Activated B cell treated with CpG ODN at 0.5 μM for 24 hours (primary cell): ENCODE measurements at regions not wholly inside any gene's neighbourhood (a gene's known extent, or its start where the extent isn't known, plus 50 kb on each side); places are given as distances from the start of the nearest gene placed in this dataset.
A peak's percentile ranks its signal among the peaks of the same experiment; 100 is the strongest.

Experiments used
- ATAC-seq: fragments of 200-7000 bp; cut with Tn5 transposase; one replicate; pipeline ENCODE4 v1.10.0; 2021; ENCODE audit warnings: low read depth, mild to moderate bottlenecking, moderate library complexity
- CTCF ChIA-PET: fragments of 350-600 bp; sonication (Branson Sonifier 250); formaldehyde crosslinking; loops from one replicate; lab custom pipeline; 2021; ENCODE audit warnings: antibody characterized with exemption; lab: Charles Lee
- POLR2A ChIA-PET: fragments of 350-600 bp; sonication (Branson Sonifier 250); formaldehyde crosslinking; loops from one replicate; lab custom pipeline; 2021; ENCODE audit warnings: antibody characterized with exemption; lab: Charles Lee
- DNase-seq: peaks from one replicate; pipeline ENCODE4 v3.0.0; 2022
- H3K27ac Mint-ChIP-seq: one replicate; pipeline ENCODE4 v1.8.0; 2020; ENCODE audit warnings: mixed read lengths
- H3K27me3 Mint-ChIP-seq: one replicate; pipeline ENCODE4 v1.8.0; 2021; ENCODE audit warnings: mixed read lengths
- H3K36me3 Mint-ChIP-seq: one replicate; pipeline ENCODE4 v1.8.0; 2021; ENCODE audit warnings: low read depth, mixed read lengths
- H3K4me1 Mint-ChIP-seq: one replicate; pipeline ENCODE4 v1.8.0; 2021; ENCODE audit warnings: mixed read lengths
- H3K4me3 Mint-ChIP-seq: one replicate; pipeline ENCODE4 v1.8.0; 2020; ENCODE audit warnings: mild to moderate bottlenecking, mixed read lengths
- H3K9me3 Mint-ChIP-seq: one replicate; pipeline ENCODE4 v1.8.0; 2020; ENCODE audit warnings: mixed read lengths
- CTCF ChIP-seq: fragments of 200-600 bp; IDR thresholded peaks from one replicate; pipeline ENCODE4 v1.8.0; 2022; ENCODE audit warnings: antibody characterized with exemption, mild to moderate bottlenecking
- intact Hi-C: fragments of 100-400 bp; cut with micrococcal nuclease; formaldehyde crosslinking; loops from one replicate; pipeline ENCODE4 v1.15.1; 2024

DNA sequence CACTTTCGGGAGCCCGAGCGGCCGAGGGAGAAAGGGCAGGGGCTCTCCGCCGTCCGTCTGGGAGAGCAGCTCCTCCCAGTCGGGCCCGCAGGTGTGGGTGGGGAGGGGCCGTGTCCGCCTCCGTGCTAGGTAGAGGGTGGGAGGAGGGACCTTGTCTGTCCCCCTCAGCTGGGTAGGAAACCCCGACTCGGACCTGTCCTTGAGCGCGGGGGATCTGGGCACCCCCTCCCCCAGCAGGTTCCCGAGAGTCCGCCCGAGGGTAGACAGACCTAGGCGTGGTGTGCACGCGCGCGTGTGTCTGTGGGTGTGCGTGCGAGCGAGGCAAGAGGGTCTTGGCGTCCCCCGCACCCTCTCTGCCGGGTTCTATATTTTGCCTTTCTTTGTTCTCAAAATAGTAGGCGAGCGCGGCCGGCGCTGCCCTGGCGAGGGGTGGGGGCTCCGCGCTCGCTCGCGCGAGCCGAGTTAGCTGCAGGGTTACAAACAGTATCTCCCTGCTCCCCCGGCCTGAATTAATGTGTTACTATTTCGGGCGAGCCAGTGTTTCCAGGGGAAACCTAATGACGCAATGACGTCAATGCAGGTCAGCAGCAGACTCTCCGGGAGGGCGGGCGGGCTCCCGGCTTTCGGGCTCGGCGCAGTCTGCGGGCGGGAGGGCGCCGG is 73.9 kb upstream of the LEP start:
- Mint-ChIP-seq H3K4me3 (peak overlapping the region; percentile 80), H3K9me3 (no peaks in the 10 kb centered on the region), H3K4me1 (peaks cover 31% of the 10 kb centered on the region), H3K27me3 (peaks cover 57% of the 10 kb centered on the region), H3K36me3 (no peaks in the 10 kb centered on the region), H3K27ac (no peak overlapping the region)
- CTCF ChIA-PET: no interaction called here
- no peak for TF ChIP-seq CTCF
- peak; percentile 61 for ATAC-seq
- no peak for DNase-seq
- intact Hi-C loops: no loop called here
- POLR2A ChIA-PET: no interaction called here

GRCh38 chr7:128167791-128168666 is 73.0 kb upstream of the LEP start:
- H3K4me3 Mint-ChIP-seq: peak overlapping the region; percentile 41
- intact Hi-C loops: no loop called here
- no peak for DNase-seq
- H3K27ac Mint-ChIP-seq: no peak overlapping the region
- POLR2A ChIA-PET: no interaction called here
- H3K4me1 Mint-ChIP-seq: peaks cover 35% of the 10 kb centered on the region
- H3K36me3 Mint-ChIP-seq: no peaks in the 10 kb centered on the region
- no peaks in the 10 kb centered on the region for H3K9me3 Mint-ChIP-seq
- no peak for ATAC-seq
- CTCF ChIA-PET: interaction anchor here (1.1 kb wide), 1 partner anchor 11 kb away, joined by 3 read pairs; no protein-coding TSS in a partner anchor
- TF ChIP-seq CTCF: no peak
- peaks cover 50% of the 10 kb centered on the region for H3K27me3 Mint-ChIP-seq

- H3K36me3 Mint-ChIP-seq: no peaks in the 10 kb centered on the region
- H3K27ac Mint-ChIP-seq: no peak overlapping the region
- peaks cover 45% of the 10 kb centered on the region for H3K27me3 Mint-ChIP-seq
- ChIA-PET CTCF (interaction anchor here (1.1 kb wide), 1 partner anchor 10 kb away, joined by 3 read pairs; no protein-coding TSS in a partner anchor), POLR2A (no interaction called here)
- intact Hi-C loops: no loop called here
- H3K9me3 Mint-ChIP-seq: no peaks in the 10 kb centered on the region
- peak overlapping the region; percentile 41 for H3K4me3 Mint-ChIP-seq
- TF ChIP-seq CTCF: no peak
- ATAC-seq: no peak
- no peak for DNase-seq
- H3K4me1 Mint-ChIP-seq: peaks cover 37% of the 10 kb centered on the region
Observed at GRCh38 chr7:128168667-128169210, 72.3 kb upstream of the LEP start.

DNA sequence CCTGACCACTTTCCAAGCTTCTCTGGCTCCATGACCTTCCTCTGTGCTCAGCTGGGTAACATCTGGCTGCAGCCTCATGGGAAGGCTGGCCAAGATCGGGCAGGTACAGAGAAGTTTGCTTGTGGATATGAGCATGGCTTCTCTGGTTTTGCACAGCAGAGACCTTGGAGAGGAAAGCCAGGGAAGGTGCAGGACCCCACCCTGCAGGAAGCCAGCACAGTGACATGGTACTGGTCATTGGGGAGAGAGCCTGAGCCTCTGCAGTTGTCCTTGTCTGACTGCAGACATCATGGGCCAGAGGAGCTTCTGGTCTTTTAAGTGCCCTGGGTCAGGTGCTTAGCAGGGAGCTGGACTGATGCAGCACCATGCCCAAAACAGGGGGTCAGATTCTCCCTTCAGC is 70.6 kb upstream of the LEP start:
- no peaks in the 10 kb centered on the region for H3K9me3 Mint-ChIP-seq
- CTCF ChIA-PET: no interaction called here
- POLR2A ChIA-PET: no interaction called here
- ATAC-seq (no peak), DNase-seq (no peak)
- no peak overlapping the region for H3K27ac Mint-ChIP-seq
- peaks cover 34% of the 10 kb centered on the region for H3K27me3 Mint-ChIP-seq
- no peak for TF ChIP-seq CTCF
- H3K4me3 Mint-ChIP-seq: no peak overlapping the region
- peaks cover 43% of the 10 kb centered on the region for H3K4me1 Mint-ChIP-seq
- intact Hi-C loops: no loop called here
- no peaks in the 10 kb centered on the region for H3K36me3 Mint-ChIP-seq
